Activated T-helper 17 cell treated with anti-CD3 and anti-CD28 coated beads, Interleukin-2, amount 50 U/mL, for 72 hours (primary cell): ENCODE measurements at regions not wholly inside any gene's neighbourhood (a gene's known extent, or its start where the extent isn't known, plus 50 kb on each side); places are given as distances from the start of the nearest gene placed in this dataset.
A peak's percentile ranks its signal among the peaks of the same experiment; 100 is the strongest.

Experiments used
- ATAC-seq: fragments of 150-1000 bp; cut with Tn5 transposase; replicated peaks from 2 replicates; pipeline ENCODE4 v1.10.0; 2021; ENCODE audit warnings: mild to moderate bottlenecking, moderate library complexity
- H3K27ac Mint-ChIP-seq: one replicate; pipeline ENCODE4 v1.8.0; 2022; ENCODE audit warnings: mixed read lengths
- H3K27me3 Mint-ChIP-seq: one replicate; pipeline ENCODE4 v1.8.0; 2022; ENCODE audit warnings: mixed read lengths
- H3K36me3 Mint-ChIP-seq: one replicate; pipeline ENCODE4 v1.8.0; 2022; ENCODE audit warnings: low read depth, mild to moderate bottlenecking, mixed read lengths
- H3K4me1 Mint-ChIP-seq: one replicate; pipeline ENCODE4 v1.8.0; 2022; ENCODE audit warnings: mixed read lengths
- H3K4me3 Mint-ChIP-seq: one replicate; pipeline ENCODE4 v1.8.0; 2022; ENCODE audit warnings: mild to moderate bottlenecking, mixed read lengths
- H3K9me3 Mint-ChIP-seq: one replicate; pipeline ENCODE4 v1.8.0; 2022; ENCODE audit warnings: mixed read lengths

DNA sequence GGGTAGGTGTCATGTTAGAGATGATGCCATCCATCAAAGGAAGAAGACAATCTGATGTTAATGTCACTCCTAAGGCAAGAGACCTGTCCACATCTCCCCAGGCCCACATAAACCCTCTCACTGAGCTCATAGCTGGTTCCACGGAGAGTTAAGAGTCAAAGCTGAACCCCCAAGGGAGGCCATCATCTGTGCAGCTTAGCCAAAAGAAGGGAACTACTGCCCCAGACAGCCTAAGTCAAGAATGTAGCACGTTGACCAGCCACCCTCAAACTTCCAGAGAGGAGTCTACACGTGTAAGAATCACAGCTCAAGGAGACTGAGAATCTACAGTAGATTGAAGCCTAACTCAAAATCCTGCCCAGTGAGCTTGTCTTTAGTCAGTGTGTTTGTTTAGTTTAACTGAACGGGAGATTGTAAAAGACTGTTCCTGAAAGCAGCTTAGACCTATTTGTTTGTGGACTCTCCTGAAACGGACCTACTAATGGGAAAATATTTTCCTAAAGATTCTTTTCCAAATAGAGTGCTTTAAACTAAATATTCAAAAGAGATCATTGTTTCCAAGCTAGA lies 192.7 kb upstream of the NFE2L3 start:
- no peaks in the 10 kb centered on the region for H3K4me1 Mint-ChIP-seq
- H3K36me3 Mint-ChIP-seq = no peaks in the 10 kb centered on the region
- no peak overlapping the region for H3K4me3 Mint-ChIP-seq
- ATAC-seq = no peak
- H3K9me3 Mint-ChIP-seq = no peaks in the 10 kb centered on the region
- peaks cover 12% of the 10 kb centered on the region for H3K27me3 Mint-ChIP-seq
- no peak overlapping the region for H3K27ac Mint-ChIP-seq

DNA sequence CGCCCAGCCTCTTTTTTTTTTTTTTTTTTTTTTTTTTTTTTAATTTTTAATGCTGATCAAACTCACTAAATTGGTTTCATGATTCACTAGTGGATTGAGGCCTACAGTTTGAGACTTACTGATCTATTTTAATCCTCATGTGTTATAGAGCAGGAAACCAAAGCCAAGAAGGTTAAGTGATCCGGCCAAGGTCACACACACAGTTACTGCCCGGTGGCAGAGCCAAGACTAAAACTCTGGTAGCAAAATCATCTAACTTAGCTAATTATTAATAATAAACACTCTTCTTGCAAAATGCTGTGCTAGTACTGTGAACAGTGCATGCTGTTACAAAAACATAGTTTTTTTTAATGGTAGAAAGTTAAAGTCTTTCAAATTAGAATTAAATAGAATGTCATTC lies 188.3 kb upstream of the NFE2L3 start:
- H3K9me3 Mint-ChIP-seq = no peaks in the 10 kb centered on the region
- H3K27ac Mint-ChIP-seq = no peak overlapping the region
- peaks cover 9% of the 10 kb centered on the region for H3K36me3 Mint-ChIP-seq
- ATAC-seq = no peak
- H3K27me3 Mint-ChIP-seq = peaks cover 27% of the 10 kb centered on the region
- peaks cover 18% of the 10 kb centered on the region for H3K4me1 Mint-ChIP-seq
- H3K4me3 Mint-ChIP-seq = no peak overlapping the region

DNA sequence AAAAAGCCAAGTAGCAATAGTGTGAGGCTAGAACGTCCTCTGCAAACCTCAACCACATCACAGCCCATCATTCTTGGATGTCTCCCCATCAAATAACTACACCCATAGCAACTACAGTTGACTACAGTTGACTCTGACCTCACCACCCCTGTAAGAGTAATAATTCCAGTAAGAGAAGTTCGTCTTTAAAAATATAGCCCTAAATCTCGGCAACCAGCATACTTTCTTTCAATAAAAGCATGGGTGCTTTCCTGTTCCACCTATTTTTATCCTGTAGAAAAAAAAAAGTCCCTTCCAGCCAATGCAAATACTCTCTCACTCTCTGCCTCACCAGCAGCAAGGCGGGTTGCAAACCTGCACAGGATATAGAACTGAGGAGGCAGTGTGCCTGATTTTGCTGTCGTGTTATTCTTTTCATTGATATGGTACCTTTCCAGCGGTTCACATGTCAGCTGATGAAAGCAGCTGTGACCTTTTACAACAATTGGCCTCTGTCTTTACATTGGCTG lies 187.5 kb upstream of the NFE2L3 start:
- Mint-ChIP-seq H3K27ac (no peak overlapping the region), H3K4me3 (no peak overlapping the region), H3K36me3 (peaks cover 9% of the 10 kb centered on the region), H3K9me3 (no peaks in the 10 kb centered on the region), H3K4me1 (peaks cover 18% of the 10 kb centered on the region), H3K27me3 (peaks cover 27% of the 10 kb centered on the region)
- no peak for ATAC-seq

DNA sequence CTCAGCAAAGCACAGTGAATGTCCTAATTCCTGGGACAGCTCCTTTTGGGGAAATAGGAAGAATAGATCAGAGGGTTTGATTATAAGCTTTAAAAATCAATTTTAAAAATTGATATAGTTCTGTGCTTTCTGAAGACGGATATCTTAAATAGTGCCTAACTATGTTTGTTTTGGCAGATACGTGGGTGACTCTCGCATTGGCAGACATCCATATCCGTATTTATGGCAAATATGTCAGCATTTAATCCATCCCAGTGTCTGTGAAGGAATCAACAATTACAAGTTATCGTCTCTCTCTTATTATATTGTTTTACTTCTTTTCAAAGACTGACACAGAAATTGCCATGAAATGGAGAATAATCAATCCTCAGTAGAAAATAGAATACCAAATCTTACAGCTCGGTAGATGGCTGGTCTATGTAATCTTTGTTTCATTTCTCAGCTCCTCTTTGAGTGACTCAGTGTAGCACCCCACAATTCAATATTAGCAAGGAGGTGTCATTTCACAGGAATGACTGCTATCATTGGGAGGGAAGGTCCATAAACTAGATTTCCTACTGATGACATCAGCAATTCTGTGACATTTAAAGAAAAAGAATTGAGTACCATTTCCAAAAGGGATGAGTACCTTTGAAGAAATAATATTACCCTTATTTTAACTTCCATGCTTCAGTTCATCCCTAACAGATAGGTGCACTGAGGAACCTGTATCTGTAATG lies 186.4 kb upstream of the NFE2L3 start:
- no peak for ATAC-seq
- H3K9me3 Mint-ChIP-seq = no peaks in the 10 kb centered on the region
- peaks cover 28% of the 10 kb centered on the region for H3K27me3 Mint-ChIP-seq
- H3K36me3 Mint-ChIP-seq = peaks cover 9% of the 10 kb centered on the region
- no peak overlapping the region for H3K27ac Mint-ChIP-seq
- no peak overlapping the region for H3K4me3 Mint-ChIP-seq
- H3K4me1 Mint-ChIP-seq = peaks cover 18% of the 10 kb centered on the region

DNA sequence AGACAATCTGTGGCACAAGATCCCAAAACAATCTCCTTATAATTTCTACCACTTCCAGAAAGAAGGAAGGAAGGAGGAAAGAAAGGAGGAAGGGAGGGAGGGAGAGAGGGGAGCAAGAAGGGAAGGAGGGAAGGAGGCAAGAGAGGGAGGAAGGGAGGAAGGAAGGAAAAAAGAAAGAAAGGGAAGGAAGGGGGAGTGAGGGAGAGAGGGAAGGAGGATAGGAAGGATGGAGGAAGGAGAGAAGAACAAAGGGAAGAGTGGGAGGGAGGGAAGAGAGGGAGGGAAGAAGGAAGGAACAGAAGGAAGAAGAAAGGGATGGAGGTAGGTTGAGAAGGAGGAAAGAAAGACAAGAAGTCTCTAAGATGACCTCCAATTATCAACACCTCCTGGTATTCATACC lies 185.5 kb upstream of the NFE2L3 start:
- H3K4me3 Mint-ChIP-seq = no peak overlapping the region
- peak overlapping the region; percentile 93 for H3K27ac Mint-ChIP-seq
- peaks cover 34% of the 10 kb centered on the region for H3K27me3 Mint-ChIP-seq
- peaks cover 9% of the 10 kb centered on the region for H3K36me3 Mint-ChIP-seq
- peaks cover 18% of the 10 kb centered on the region for H3K4me1 Mint-ChIP-seq
- H3K9me3 Mint-ChIP-seq = no peaks in the 10 kb centered on the region
- no peak for ATAC-seq

DNA sequence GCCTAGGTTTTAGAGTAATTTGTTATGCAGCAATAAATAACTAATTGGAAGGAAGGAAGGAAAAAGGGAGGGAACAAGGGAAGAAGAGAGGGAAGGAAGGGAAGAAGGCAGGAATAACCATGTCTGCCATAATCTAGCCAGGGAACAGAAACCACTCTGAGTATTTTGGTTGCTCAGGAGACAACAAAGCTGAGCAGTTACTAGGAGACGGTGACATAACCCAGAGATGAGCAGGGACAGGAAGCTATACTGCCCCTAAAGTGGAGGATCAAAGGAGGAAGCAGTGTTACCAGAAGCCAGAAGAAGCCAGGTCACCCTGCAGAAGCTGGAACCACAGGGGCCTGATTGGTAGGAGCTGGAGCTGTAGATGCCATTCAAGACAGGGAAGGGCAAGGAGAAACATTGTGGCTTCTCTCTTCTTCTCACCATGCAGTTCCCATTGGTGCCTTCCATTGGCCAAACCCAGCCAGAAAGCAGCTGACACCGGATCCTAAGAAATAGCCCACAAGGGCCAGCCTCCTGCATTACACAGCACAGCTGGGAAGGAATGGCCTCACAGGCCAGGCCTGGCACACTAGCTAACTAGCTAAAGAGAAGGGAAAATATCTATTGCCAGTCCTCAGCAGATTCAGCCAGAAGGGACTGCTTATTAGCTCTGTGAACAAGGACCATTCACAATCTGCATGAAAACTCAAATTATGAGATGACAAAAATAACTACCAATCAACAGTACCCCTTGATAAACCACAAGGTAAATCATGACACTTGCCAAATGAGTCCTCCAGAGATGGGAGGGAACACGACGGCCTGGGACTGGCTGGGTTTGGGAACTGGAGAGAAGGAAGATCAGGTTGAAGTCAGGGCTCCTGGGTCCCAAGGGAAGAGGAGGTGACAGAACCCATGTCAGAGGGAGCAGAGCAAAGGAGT lies 184.5 kb upstream of the NFE2L3 start:
- Mint-ChIP-seq H3K4me3 (peak overlapping the region; percentile 69), H3K27ac (peak overlapping the region; percentile 93), H3K27me3 (peaks cover 32% of the 10 kb centered on the region), H3K4me1 (peaks cover 18% of the 10 kb centered on the region), H3K36me3 (peaks cover 9% of the 10 kb centered on the region), H3K9me3 (no peaks in the 10 kb centered on the region)
- peak; percentile 33 for ATAC-seq

DNA sequence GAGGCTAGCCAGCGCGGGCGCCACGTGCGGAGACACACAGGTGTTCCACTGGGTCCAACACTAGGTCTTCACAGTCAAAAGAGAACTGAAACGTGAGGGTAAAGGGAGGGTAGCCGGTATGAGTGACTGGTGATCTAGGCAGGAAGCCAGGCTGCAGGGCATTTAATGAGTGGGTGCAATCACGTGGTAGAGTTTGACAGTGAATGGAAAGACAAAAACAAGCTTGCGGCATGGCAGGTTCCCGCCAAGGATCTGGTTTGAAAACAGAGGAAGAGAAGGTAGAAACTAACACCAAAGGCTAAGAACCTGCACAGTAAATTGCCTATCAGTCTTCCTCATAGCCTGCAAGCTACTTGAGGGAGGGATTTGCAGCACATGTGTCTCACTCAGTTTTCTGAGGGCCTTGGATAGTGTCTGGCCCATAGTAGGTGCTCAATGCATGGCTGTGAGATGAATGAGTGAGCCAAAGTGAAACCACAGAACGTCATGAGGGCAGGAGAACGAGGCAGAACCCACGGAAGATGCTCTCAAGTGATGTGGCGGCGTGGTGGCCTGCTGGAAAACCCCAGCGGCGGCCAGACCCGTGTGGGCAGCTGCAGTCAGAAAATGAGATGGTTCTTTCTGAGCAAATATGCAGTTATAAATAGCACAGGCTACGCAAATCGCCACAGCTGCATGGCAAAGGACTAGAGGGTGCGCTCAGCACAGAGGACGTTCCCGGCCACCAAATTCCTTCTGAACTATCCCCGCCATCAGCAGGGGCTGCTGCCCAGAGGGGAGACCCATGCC lies 183.6 kb upstream of the NFE2L3 start:
- Mint-ChIP-seq H3K27ac (peak overlapping the region; percentile 93), H3K36me3 (peaks cover 9% of the 10 kb centered on the region), H3K27me3 (peaks cover 33% of the 10 kb centered on the region), H3K4me1 (peaks cover 18% of the 10 kb centered on the region), H3K4me3 (peak overlapping the region; percentile 69), H3K9me3 (no peaks in the 10 kb centered on the region)
- ATAC-seq = peak; percentile 87

DNA sequence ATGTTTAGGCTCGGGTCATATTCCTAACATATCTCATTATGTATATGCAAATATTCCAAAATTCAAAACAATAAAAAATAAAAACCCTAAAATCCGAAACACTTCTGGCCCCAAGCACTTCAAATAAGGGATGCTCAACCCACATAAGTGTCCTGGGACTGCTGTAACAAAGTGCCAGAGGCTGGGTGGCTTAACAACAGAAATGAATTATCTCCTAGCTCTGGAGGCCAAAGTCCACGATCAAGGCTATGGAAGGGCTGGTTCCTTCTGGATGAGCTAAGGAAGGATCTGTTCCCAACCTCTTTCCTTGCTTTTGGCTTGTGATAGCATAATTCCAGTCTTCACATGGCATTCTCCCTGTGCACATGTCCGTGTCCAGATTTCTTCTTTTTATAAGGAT lies 181.6 kb upstream of the NFE2L3 start:
- Mint-ChIP-seq H3K4me1 (peaks cover 18% of the 10 kb centered on the region), H3K9me3 (no peaks in the 10 kb centered on the region), H3K4me3 (no peak overlapping the region), H3K27me3 (peaks cover 24% of the 10 kb centered on the region), H3K27ac (no peak overlapping the region), H3K36me3 (peaks cover 9% of the 10 kb centered on the region)
- ATAC-seq = no peak

DNA sequence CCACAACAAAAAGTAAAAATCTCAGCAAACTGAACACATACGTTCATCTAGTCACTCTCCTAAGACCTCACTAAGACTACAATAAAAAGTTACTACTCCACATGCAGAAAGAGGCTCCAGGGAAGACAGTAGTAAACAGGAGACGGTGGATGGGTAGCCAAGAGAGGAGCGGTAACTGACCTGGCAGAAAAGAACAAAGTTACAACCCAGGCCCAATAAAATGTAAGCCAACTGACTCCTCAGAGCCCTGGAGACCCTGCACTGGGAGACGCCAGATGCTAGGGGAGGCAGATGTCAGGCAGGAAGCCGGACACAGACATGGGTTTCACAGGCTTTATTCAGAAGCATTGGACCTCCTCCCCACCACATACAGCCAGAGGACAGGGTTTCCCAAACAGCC lies 181.1 kb upstream of the NFE2L3 start:
- ATAC-seq = no peak
- Mint-ChIP-seq H3K27me3 (peaks cover 20% of the 10 kb centered on the region), H3K4me1 (peaks cover 18% of the 10 kb centered on the region), H3K9me3 (no peaks in the 10 kb centered on the region), H3K27ac (no peak overlapping the region), H3K36me3 (peaks cover 9% of the 10 kb centered on the region), H3K4me3 (no peak overlapping the region)

DNA sequence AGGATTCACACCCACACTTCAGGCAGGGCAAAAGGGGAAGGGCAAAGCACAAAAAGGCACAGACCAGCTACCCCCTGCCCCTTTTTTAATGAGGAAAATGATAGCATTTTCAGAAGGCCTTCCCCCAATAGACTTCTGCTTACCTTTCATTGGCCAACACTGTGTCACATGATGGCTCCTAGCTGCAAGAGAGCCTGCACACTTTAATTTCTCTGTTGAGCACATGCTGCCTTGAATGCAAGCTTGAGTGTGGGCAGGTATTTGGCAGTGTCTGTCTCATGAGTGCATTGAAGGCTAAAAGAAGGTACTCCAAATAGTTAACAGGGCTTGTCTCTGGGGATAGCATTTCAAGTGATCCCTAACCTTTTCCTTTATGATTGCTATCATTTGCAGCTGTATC lies 175.4 kb upstream of the NFE2L3 start:
- H3K27ac Mint-ChIP-seq = no peak overlapping the region
- no peak for ATAC-seq
- no peaks in the 10 kb centered on the region for H3K4me1 Mint-ChIP-seq
- peaks cover 19% of the 10 kb centered on the region for H3K27me3 Mint-ChIP-seq
- no peak overlapping the region for H3K4me3 Mint-ChIP-seq
- peaks cover 9% of the 10 kb centered on the region for H3K9me3 Mint-ChIP-seq
- no peaks in the 10 kb centered on the region for H3K36me3 Mint-ChIP-seq

DNA sequence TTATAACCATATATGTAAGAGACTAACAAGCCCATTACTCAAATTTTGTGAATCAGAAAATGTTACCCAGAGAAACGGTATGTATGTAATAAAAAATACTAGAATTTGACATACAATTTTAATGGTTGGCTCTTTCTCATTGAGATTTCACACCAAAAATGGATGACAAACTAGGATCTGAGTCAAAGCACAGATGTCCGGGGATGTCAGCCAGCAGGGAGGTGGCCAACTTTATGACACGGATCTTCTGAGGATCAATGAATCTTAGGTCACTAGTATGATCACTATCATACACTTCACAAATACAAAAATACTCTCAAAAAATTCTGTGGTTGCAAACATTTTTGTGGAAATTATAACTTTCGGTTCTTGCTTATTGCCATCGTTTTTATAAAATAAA lies 173.5 kb upstream of the NFE2L3 start:
- Mint-ChIP-seq H3K27me3 (peaks cover 16% of the 10 kb centered on the region), H3K4me1 (no peaks in the 10 kb centered on the region), H3K4me3 (no peak overlapping the region), H3K36me3 (no peaks in the 10 kb centered on the region), H3K9me3 (peaks cover 9% of the 10 kb centered on the region), H3K27ac (no peak overlapping the region)
- no peak for ATAC-seq

DNA sequence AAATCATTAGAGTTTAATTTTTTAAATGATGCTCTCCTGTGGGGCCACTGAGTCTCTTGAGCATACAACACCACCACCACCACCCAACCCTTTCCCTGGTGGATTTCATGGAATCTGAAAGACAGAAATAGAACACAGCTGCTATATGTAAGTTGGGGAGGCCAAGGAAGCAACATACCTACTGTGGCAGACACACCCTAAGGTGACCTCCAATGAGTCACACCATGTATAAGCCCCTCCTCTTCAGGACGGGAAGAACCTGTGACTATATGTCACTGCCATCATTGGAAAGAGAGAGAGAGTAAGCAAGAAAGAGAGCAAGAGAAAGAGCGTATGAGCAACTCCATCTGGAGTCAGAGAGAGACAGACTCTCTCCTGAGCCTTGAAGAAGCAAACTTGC lies 172.4 kb upstream of the NFE2L3 start:
- H3K36me3 Mint-ChIP-seq = no peaks in the 10 kb centered on the region
- H3K4me3 Mint-ChIP-seq = no peak overlapping the region
- H3K9me3 Mint-ChIP-seq = peaks cover 9% of the 10 kb centered on the region
- H3K27ac Mint-ChIP-seq = no peak overlapping the region
- no peaks in the 10 kb centered on the region for H3K4me1 Mint-ChIP-seq
- peaks cover 19% of the 10 kb centered on the region for H3K27me3 Mint-ChIP-seq
- ATAC-seq = no peak

DNA sequence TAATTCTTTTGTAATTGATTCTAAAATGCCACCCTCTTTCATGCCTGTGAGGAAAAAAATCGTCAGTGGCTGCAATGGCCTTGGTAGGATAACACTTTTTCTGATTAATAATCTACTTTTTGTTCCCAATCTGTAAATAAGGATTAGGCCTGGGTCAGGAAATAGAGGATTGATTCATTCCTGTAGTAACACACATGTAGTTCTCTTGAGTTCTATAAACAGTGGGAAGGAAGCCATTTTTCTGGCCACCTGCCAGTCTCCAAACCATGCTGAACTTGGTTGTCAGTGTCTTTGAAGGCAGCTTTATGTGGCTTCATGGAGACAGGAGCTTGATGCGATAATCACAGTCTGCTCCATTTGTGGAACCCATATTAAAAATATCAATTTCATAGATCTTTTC lies 169.3 kb upstream of the NFE2L3 start:
- Mint-ChIP-seq H3K27me3 (peaks cover 30% of the 10 kb centered on the region), H3K9me3 (peaks cover 9% of the 10 kb centered on the region)

DNA sequence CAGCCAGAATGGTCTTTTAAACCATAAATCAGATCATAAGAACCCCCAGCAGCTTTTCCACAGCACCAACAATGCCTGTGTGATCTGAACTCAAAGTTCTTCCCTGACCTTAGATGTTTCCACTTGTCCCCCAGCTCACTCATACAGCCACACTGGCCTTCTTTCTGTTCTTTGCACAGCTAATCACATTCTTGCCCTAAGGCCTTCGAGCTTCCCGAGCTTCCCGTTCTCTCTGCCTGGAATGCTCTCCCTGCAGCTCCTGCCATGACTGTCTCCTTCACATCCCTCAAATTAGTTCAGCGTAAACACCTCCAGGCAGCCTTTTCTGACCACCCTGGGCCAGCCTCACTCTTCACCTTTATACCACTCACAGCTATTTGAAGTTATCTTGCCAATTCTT lies 166.8 kb upstream of the NFE2L3 start:
- H3K4me1 Mint-ChIP-seq = no peaks in the 10 kb centered on the region
- peaks cover 27% of the 10 kb centered on the region for H3K27me3 Mint-ChIP-seq
- no peak for ATAC-seq
- H3K27ac Mint-ChIP-seq = no peak overlapping the region
- peaks cover 6% of the 10 kb centered on the region for H3K9me3 Mint-ChIP-seq
- no peaks in the 10 kb centered on the region for H3K36me3 Mint-ChIP-seq
- H3K4me3 Mint-ChIP-seq = no peak overlapping the region

More for the DNA sequence above, 169.3 kb upstream of the NFE2L3 start:
- ATAC-seq = no peak
- no peak overlapping the region for H3K4me3 Mint-ChIP-seq
- H3K36me3 Mint-ChIP-seq = no peaks in the 10 kb centered on the region
- no peaks in the 10 kb centered on the region for H3K4me1 Mint-ChIP-seq
- H3K27ac Mint-ChIP-seq = no peak overlapping the region
